ENCODE measurements at regions not wholly inside any gene's neighbourhood (a gene's known extent, or its start where the extent isn't known, plus 50 kb on each side); places are given as distances from the start of the nearest gene placed in this dataset.

DNA sequence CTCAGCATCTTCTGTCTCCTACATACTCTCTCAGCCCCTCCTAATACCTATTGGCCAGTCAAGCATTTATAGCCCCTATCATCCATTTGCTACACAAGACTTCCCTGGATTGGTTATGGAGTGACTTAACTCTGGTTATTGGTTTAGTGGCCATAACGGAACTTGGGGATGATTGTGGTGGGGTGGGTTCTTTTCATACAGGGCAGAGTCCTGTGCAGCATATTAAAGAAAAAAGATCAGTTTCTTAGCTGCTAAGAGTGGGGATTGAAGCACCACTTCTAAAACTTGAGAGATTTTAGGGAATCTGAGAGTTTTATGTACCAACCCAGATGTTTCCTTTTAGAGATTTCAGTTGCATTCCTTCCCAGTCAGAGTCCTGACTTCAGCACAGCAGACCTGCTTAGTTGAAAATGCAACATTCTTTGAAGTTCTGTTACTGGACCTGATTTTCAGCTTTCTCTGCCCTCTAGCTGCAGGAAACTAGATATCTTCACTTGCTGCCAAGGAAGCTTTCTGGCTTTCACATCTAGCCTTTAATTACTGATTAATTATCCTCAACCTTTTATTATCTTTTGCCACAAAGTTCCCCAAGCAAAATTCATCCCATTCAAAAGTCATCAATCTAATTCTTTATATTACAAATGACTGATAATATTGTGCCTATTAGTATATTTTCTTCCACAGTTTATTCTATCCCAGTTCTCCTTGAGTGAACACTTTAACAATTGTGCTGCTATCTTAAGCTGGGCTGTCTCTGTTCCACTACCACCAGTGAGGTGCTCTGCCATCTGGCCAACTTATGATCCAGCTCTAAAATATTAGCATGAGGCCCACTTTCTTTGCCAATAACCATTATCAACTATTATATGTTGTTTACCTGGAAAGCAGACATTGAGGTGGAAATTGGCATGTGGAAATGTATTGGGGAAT lies 906.0 kb upstream of the ALCAM start:
- CTCF ChIA-PET = interaction anchor here (0.7 to 1.2 kb wide), 4 partner anchors 43 to 358 kb away, joined by 3 read pairs; no protein-coding TSS in a partner anchor
- H3K27me3 Mint-ChIP-seq = no peaks in the 10 kb centered on the region
- H3K36me3 Mint-ChIP-seq (ENCODE audit: low read depth) = no peaks in the 10 kb centered on the region
- TF ChIP-seq, protein P1, sequence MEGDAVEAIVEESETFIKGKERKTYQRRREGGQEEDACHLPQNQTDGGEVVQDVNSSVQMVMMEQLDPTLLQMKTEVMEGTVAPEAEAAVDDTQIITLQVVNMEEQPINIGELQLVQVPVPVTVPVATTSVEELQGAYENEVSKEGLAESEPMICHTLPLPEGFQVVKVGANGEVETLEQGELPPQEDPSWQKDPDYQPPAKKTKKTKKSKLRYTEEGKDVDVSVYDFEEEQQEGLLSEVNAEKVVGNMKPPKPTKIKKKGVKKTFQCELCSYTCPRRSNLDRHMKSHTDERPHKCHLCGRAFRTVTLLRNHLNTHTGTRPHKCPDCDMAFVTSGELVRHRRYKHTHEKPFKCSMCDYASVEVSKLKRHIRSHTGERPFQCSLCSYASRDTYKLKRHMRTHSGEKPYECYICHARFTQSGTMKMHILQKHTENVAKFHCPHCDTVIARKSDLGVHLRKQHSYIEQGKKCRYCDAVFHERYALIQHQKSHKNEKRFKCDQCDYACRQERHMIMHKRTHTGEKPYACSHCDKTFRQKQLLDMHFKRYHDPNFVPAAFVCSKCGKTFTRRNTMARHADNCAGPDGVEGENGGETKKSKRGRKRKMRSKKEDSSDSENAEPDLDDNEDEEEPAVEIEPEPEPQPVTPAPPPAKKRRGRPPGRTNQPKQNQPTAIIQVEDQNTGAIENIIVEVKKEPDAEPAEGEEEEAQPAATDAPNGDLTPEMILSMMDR (IDR thresholded peaks at IDR 0.05) = no peak
- peaks cover 5% of the 10 kb centered on the region for H3K9me3 Mint-ChIP-seq
- peaks cover 4% of the 10 kb centered on the region for H3K4me1 Mint-ChIP-seq
- DNase-seq (no peak), ATAC-seq (ENCODE audit: low read depth) (no peak)
- intact Hi-C loops (cut with micrococcal nuclease) = loop anchor here (1.0 to 5.0 kb wide), 2 partner anchors 188 to 358 kb away; no protein-coding TSS in a partner anchor
- H3K27ac Mint-ChIP-seq = peak overlapping the region; percentile 15
- H3K4me3 Mint-ChIP-seq = no peak overlapping the region
- POLR2A ChIA-PET = no interaction called here

DNA sequence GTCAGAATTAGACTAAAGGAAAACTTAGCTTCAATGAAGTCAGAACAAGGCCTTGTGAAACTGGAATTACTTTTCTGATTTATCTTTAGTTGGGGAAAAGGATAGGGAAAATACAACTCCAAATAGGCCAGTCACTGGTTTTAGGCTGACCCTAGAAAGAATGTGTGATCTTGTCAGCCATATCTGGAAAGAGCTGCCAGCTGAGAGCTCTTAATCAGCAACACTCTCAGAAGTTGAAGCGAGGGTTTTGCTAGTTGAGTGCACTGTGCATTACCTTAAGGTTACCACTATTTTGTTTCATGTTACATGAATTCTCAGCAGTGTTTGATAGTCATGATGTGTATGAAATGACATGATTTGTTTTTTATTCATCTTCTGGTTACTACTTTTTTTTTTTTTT lies 905.3 kb upstream of the ALCAM start:
- Mint-ChIP-seq H3K9me3 (peaks cover 5% of the 10 kb centered on the region), H3K4me1 (peaks cover 4% of the 10 kb centered on the region), H3K36me3 (ENCODE audit: low read depth) (no peaks in the 10 kb centered on the region), H3K4me3 (no peak overlapping the region), H3K27ac (no peak overlapping the region), H3K27me3 (no peaks in the 10 kb centered on the region)
- ATAC-seq (ENCODE audit: low read depth) = no peak
- intact Hi-C loops (cut with micrococcal nuclease) = loop anchor here (5.0 kb wide), 1 partner anchor 189 kb away; no protein-coding TSS in a partner anchor
- TF ChIP-seq, protein P1 (IDR thresholded peaks at IDR 0.05) = no peak
- POLR2A ChIA-PET = no interaction called here
- no peak for DNase-seq
- CTCF ChIA-PET = interaction anchor here (0.7 to 1.2 kb wide), 4 partner anchors 43 to 359 kb away, joined by 3 read pairs; no protein-coding TSS in a partner anchor

DNA sequence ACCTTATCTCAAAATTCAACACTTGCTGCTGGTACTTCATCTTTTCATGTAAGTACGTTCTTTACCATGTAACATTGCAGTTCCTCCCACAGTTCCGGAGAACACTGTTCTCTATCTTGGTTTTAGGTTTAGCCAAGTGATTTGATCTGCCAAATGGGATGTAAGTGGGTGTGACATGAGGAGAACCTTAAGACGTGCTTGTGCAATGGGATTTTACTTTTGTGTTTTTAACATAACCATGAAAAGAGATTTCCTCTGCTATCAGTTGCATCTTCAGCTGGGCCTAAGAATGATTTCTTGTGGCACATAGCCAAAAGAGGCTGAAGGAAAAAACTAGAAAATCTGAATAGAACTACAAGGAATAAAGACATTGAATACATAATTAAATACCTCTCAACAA lies 894.5 kb upstream of the ALCAM start:
- CTCF ChIA-PET = no interaction called here
- ATAC-seq (ENCODE audit: low read depth) = no peak
- intact Hi-C loops (cut with micrococcal nuclease) = no loop called here
- no peaks in the 10 kb centered on the region for H3K4me1 Mint-ChIP-seq
- H3K4me3 Mint-ChIP-seq = no peak overlapping the region
- no peak overlapping the region for H3K27ac Mint-ChIP-seq
- DNase-seq = no peak
- H3K36me3 Mint-ChIP-seq (ENCODE audit: low read depth) = peaks cover 5% of the 10 kb centered on the region
- TF ChIP-seq, protein P1 (IDR thresholded peaks at IDR 0.05) = no peak
- POLR2A ChIA-PET = no interaction called here
- peaks cover 16% of the 10 kb centered on the region for H3K9me3 Mint-ChIP-seq
- no peaks in the 10 kb centered on the region for H3K27me3 Mint-ChIP-seq

DNA sequence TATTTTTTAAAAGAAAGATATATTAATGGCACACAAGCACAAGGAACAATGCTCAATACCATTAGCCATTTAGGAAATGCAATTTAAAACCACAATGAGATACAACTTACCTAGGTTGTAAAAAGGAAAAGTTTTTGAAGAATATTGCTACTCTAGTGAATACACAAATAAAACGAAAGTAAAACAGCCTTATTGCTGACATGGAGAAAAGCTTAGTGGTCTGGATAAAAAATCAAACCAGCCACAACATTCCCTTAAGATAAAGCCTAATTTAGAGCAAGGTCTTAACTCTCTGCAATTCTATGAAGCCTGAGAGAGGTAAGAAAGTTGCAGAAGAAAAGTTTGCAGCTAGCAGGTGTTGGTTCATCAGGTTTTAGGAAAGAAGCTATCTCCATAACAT lies 892.7 kb upstream of the ALCAM start:
- CTCF ChIA-PET = no interaction called here
- POLR2A ChIA-PET = no interaction called here

DNA sequence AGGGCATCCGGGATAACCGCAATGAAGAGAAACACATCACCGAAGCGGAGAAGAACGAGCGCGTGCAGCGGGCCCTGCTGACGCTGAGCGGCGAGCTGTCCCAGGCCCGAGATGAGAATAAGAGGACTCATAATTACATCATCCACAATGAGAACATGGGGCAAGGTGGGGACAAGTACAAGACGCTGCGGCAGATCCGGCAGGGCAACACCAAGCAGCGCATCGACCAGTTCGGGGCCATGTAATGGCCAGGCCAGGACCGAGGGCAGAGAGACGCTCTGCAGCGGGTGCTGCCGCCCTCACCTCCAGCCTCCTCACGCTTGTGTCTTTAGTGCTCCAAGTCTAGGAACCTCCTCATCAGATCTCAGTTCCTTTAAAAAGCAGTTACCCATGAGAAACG lies 863.7 kb upstream of the ALCAM start:
- Mint-ChIP-seq H3K4me1 (peaks cover 2% of the 10 kb centered on the region), H3K36me3 (ENCODE audit: low read depth) (no peaks in the 10 kb centered on the region), H3K4me3 (no peak overlapping the region), H3K27me3 (no peaks in the 10 kb centered on the region), H3K27ac (no peak overlapping the region), H3K9me3 (peaks cover 2% of the 10 kb centered on the region)
- TF ChIP-seq, protein P1 (IDR thresholded peaks at IDR 0.05) = no peak
- ChIA-PET POLR2A (no interaction called here), CTCF (no interaction called here)
- ATAC-seq (ENCODE audit: low read depth) (no peak), DNase-seq (no peak)
- intact Hi-C loops (cut with micrococcal nuclease) = no loop called here

More for the DNA sequence above, 892.7 kb upstream of the ALCAM start:
- Mint-ChIP-seq H3K9me3 (peaks cover 19% of the 10 kb centered on the region), H3K36me3 (ENCODE audit: low read depth) (peaks cover 5% of the 10 kb centered on the region), H3K4me1 (no peaks in the 10 kb centered on the region), H3K27ac (no peak overlapping the region), H3K4me3 (no peak overlapping the region), H3K27me3 (no peaks in the 10 kb centered on the region)
- ATAC-seq (ENCODE audit: low read depth) = no peak
- DNase-seq = no peak
- TF ChIP-seq, protein P1 (IDR thresholded peaks at IDR 0.05) = no peak
- intact Hi-C loops (cut with micrococcal nuclease) = no loop called here
